ENCODE measurements at regions not wholly inside any gene's neighbourhood (a gene's known extent, or its start where the extent isn't known, plus 50 kb on each side); places are given as distances from the start of the nearest gene placed in this dataset.

- BruUV-seq (replicated peaks) = no TSS peak
- H3K27ac Mint-ChIP-seq (ENCODE audit: unreplicated experiment) = no peak overlapping the region
These were observed 810.4 kb downstream of the PCDH7 start for GRCh38 chr4:31530555-31530954.

GRCh38 chr4:31538877-31539276 is 818.7 kb downstream of the PCDH7 start:
- BruUV-seq (replicated peaks) = no TSS peak
- intact Hi-C loops (cut with micrococcal nuclease; ENCODE audit: unreplicated experiment) = no loop called here
- CTCF ChIA-PET = no interaction called here

More at GRCh38 chr4:31530555-31530954, 810.4 kb downstream of the PCDH7 start:
- no peak for TF ChIP-seq CTCF (IDR thresholded peaks at IDR 0.05; ENCODE audit: unreplicated experiment)
- no peaks in the 10 kb centered on the region for H3K4me1 Mint-ChIP-seq (ENCODE audit: low read depth, unreplicated experiment)
- CTCF ChIA-PET = no interaction called here
- H3K27me3 Mint-ChIP-seq (ENCODE audit: unreplicated experiment) = no peaks in the 10 kb centered on the region
- intact Hi-C loops (cut with micrococcal nuclease; ENCODE audit: unreplicated experiment) = no loop called here
- no peak for DNase-seq
- no peak overlapping the region for H3K4me3 Mint-ChIP-seq (ENCODE audit: low read depth, unreplicated experiment)
- peaks cover 3% of the 10 kb centered on the region for H3K9me3 Mint-ChIP-seq (ENCODE audit: low read depth, unreplicated experiment)
- no peaks in the 10 kb centered on the region for H3K36me3 Mint-ChIP-seq (ENCODE audit: insufficient read depth, unreplicated experiment)

GRCh38 chr4:31539284-31540069 is 819.3 kb downstream of the PCDH7 start:
- no peaks in the 10 kb centered on the region for H3K4me1 Mint-ChIP-seq (ENCODE audit: low read depth, unreplicated experiment)
- intact Hi-C loops (cut with micrococcal nuclease; ENCODE audit: unreplicated experiment) = no loop called here
- no peaks in the 10 kb centered on the region for H3K27me3 Mint-ChIP-seq (ENCODE audit: unreplicated experiment)
- no peak overlapping the region for H3K4me3 Mint-ChIP-seq (ENCODE audit: low read depth, unreplicated experiment)
- CTCF ChIA-PET = no interaction called here
- TF ChIP-seq CTCF (IDR thresholded peaks at IDR 0.05; ENCODE audit: unreplicated experiment) = no peak
- no peak overlapping the region for H3K27ac Mint-ChIP-seq (ENCODE audit: unreplicated experiment)
- no peaks in the 10 kb centered on the region for H3K36me3 Mint-ChIP-seq (ENCODE audit: insufficient read depth, unreplicated experiment)
- peaks cover 7% of the 10 kb centered on the region for H3K9me3 Mint-ChIP-seq (ENCODE audit: low read depth, unreplicated experiment)
- DNase-seq = no peak
- no TSS peak for BruUV-seq (replicated peaks)

More at GRCh38 chr4:31538877-31539276, 818.7 kb downstream of the PCDH7 start:
- no peak for DNase-seq
- Mint-ChIP-seq H3K27ac (ENCODE audit: unreplicated experiment) (no peak overlapping the region), H3K9me3 (ENCODE audit: low read depth, unreplicated experiment) (peaks cover 7% of the 10 kb centered on the region), H3K4me1 (ENCODE audit: low read depth, unreplicated experiment) (no peaks in the 10 kb centered on the region), H3K36me3 (ENCODE audit: insufficient read depth, unreplicated experiment) (no peaks in the 10 kb centered on the region), H3K4me3 (ENCODE audit: low read depth, unreplicated experiment) (no peak overlapping the region), H3K27me3 (ENCODE audit: unreplicated experiment) (no peaks in the 10 kb centered on the region)
- TF ChIP-seq CTCF (IDR thresholded peaks at IDR 0.05; ENCODE audit: unreplicated experiment) = no peak

DNA sequence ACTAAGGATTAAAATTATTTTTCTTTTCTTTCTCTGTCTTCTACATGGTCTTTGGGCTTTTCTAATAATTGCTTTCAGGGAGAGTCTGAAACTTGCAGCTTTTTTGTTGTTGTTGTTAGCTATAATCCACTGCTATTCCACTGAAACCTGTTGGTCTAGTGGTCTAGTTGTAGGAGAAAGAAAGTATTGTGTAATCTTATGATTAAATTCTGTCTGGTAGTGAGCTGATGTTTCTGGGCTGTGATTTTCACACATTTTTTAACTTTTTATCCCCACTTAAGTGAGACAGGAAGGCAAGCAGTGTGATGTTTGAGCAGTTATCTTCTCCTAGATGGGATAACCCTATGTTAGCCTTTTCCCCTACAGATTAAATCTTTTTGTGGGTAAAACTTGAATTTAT is 825.2 kb downstream of the PCDH7 start:
- DNase-seq = no peak

More for the DNA sequence above, 825.2 kb downstream of the PCDH7 start:
- Mint-ChIP-seq H3K27me3 (ENCODE audit: unreplicated experiment) (no peaks in the 10 kb centered on the region), H3K27ac (ENCODE audit: unreplicated experiment) (no peak overlapping the region), H3K4me3 (ENCODE audit: low read depth, unreplicated experiment) (no peak overlapping the region), H3K36me3 (ENCODE audit: insufficient read depth, unreplicated experiment) (no peaks in the 10 kb centered on the region), H3K4me1 (ENCODE audit: low read depth, unreplicated experiment) (no peaks in the 10 kb centered on the region), H3K9me3 (ENCODE audit: low read depth, unreplicated experiment) (no peaks in the 10 kb centered on the region)
- TF ChIP-seq CTCF (IDR thresholded peaks at IDR 0.05; ENCODE audit: unreplicated experiment) = no peak
- CTCF ChIA-PET = no interaction called here
- intact Hi-C loops (cut with micrococcal nuclease; ENCODE audit: unreplicated experiment) = no loop called here
- BruUV-seq (replicated peaks) = no TSS peak

All from Calu3 (cell line).